K562 (cell line): ENCODE measurements at regions not wholly inside any gene's neighbourhood (a gene's known extent, or its start where the extent isn't known, plus 50 kb on each side); places are given as distances from the start of the nearest gene placed in this dataset.

Experiments used
- DDX20 ChIP-seq: fragments of 450-650 bp; IDR thresholded peaks from 2 replicates; pipeline ENCODE4 v1.6.1; 2016; ENCODE audit warnings: missing genetic modification characterization, low read depth, mild to moderate bottlenecking, missing compliant biosample characterization, moderate library complexity
- ELF4 ChIP-seq: fragments of 450-650 bp; formaldehyde crosslinking; IDR thresholded peaks from 2 replicates; pipeline ENCODE4 v1.4.0; 2022; ENCODE audit warnings: missing genetic modification characterization
- KHSRP ChIP-seq: fragments of 450-650 bp; IDR thresholded peaks from 2 replicates; pipeline ENCODE4 v1.6.1; 2017
- POLR2B ChIP-seq: fragments of 450-650 bp; IDR thresholded peaks from 2 replicates; pipeline ENCODE4 v1.6.1; 2018; ENCODE audit warnings: low read depth; ENCODE audit not compliant: partially characterized antibody
- PRDM10 ChIP-seq: fragments of 450-650 bp; IDR thresholded peaks from 2 replicates; pipeline ENCODE4 v1.6.1; 2018; ENCODE audit not compliant: partially characterized antibody
- RAD21 ChIP-seq, 2 experiments: fragments of 250-450 bp in 1 of 2; fragments of 450-650 bp in 1 of 2; sonication (Bioruptor Pico) in 1 of 2; formaldehyde crosslinking in 1 of 2; IDR thresholded peaks in 1 of 2; conservative IDR thresholded peaks in 1 of 2; 2 replicates each; pipeline versions ENCODE4 v1.4.0 to v1.8.0; 2020 to 2022; ENCODE audit warnings: mild to moderate bottlenecking in 2 of 2, moderate library complexity in 1 of 2
- SIRT6 ChIP-seq: IDR thresholded peaks from one replicate; pipeline ENCODE4 v1.6.1; 2012; ENCODE audit warnings: low read depth, mild to moderate bottlenecking, control low read depth, inconsistent platforms, low read length, moderate library complexity
- ZNF57 ChIP-seq: fragments of 450-650 bp; formaldehyde crosslinking; IDR thresholded peaks from 2 replicates; pipeline ENCODE4 v1.4.0; 2020; ENCODE audit warnings: mild to moderate bottlenecking, moderate library complexity
- TF ChIP-seq, protein P1 (sequence below): fragments of 450-650 bp; formaldehyde crosslinking; IDR thresholded peaks from 2 replicates; pipeline ENCODE4 v1.4.0; 2020; ENCODE audit warnings: mild to moderate bottlenecking, mixed read lengths

GRCh38 chrX:102863735-102864134 is 73.3 kb upstream of the RAB40AL start (continued):
- TF ChIP-seq, protein P1, sequence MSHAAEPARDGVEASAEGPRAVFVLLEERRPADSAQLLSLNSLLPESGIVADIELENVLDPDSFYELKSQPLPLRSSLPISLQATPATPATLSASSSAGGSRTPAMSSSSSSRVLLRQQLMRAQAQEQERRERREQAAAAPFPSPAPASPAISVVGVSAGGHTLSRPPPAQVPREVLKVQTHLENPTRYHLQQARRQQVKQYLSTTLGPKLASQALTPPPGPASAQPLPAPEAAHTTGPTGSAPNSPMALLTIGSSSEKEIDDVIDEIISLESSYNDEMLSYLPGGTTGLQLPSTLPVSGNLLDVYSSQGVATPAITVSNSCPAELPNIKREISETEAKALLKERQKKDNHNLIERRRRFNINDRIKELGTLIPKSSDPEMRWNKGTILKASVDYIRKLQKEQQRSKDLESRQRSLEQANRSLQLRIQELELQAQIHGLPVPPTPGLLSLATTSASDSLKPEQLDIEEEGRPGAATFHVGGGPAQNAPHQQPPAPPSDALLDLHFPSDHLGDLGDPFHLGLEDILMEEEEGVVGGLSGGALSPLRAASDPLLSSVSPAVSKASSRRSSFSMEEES (CRISPR knock-in tag), result peak; percentile 36; the same call in 1 of the 2 replicates
- TF ChIP-seq DDX20 (tag) (no peak), RAD21 (CRISPR knock-in tag; conservative IDR thresholded peaks at IDR 0.05 in 1 of 2, IDR thresholded peaks at IDR 0.05 in 1 of 2) (peak; percentile 68 to 70), ELF4 (no peak), POLR2B (no peak), SIRT6 (no peak), KHSRP (no peak), PRDM10 (no peak), ZNF57 (CRISPR knock-in tag) (no peak)
